CD4-positive, CD25-positive, alpha-beta regulatory T cell (primary cell): ENCODE measurements at regions not wholly inside any gene's neighbourhood (a gene's known extent, or its start where the extent isn't known, plus 50 kb on each side); places are given as distances from the start of the nearest gene placed in this dataset.

Source experiments
- ATAC-seq, 2 donors: fragments of 150-1000 bp; cut with Tn5 transposase; one replicate each; pipeline ENCODE4 v1.10.0; 2021; ENCODE audit warnings: low read depth in 2 of 2, moderate number of reproducible peaks in 2 of 2, moderate library complexity in 1 of 2
- DNase-seq, 3 donors: peaks; one replicate each; pipeline versions ENCODE4 v3.0.0 to v3.0.0-alpha.2; 2012 to 2022; ENCODE audit warnings: mixed read lengths in 1 of 3
- H3K27ac ChIP-seq: one replicate; pipeline ENCODE4 v1.7.0; 2013; ENCODE audit warnings: mild to moderate bottlenecking, low read length; ENCODE audit not compliant: insufficient read depth, poor library complexity, severe bottlenecking
- H3K27me3 ChIP-seq: one replicate; pipeline ENCODE4 v1.7.0; 2013; ENCODE audit warnings: low read length; ENCODE audit not compliant: control insufficient read depth, insufficient read depth
- H3K36me3 ChIP-seq: one replicate; pipeline ENCODE4 v1.7.0; 2013; ENCODE audit warnings: mild to moderate bottlenecking, low read length, moderate library complexity; ENCODE audit not compliant: control insufficient read depth, insufficient read depth
- H3K4me1 ChIP-seq: 2 replicates; pipeline ENCODE4 v1.7.0; 2013; ENCODE audit warnings: mild to moderate bottlenecking, low read length; ENCODE audit not compliant: insufficient read depth, control insufficient read depth, poor library complexity, severe bottlenecking
- H3K4me3 ChIP-seq: one replicate; pipeline ENCODE4 v1.7.0; 2013; ENCODE audit warnings: low read depth, mild to moderate bottlenecking, low read length, moderate library complexity
- H3K9me3 ChIP-seq, 2 experiments: 1 replicate in 1 of 2; 2 replicates in 1 of 2; pipeline ENCODE4 v1.7.0; 2013; ENCODE audit warnings: low read length in 2 of 2, mild to moderate bottlenecking in 1 of 2, moderate library complexity in 1 of 2; ENCODE audit not compliant: control insufficient read depth in 2 of 2
- H3K27ac Mint-ChIP-seq, 3 donors: one replicate each; pipeline ENCODE4 v1.8.0; 2020 to 2022; ENCODE audit warnings: mild to moderate bottlenecking in 3 of 3, mixed read lengths in 3 of 3, moderate library complexity in 2 of 3
- H3K27me3 Mint-ChIP-seq: one replicate; pipeline ENCODE4 v1.8.0; 2022; ENCODE audit warnings: mild to moderate bottlenecking, mixed read lengths
- H3K36me3 Mint-ChIP-seq: one replicate; pipeline ENCODE4 v1.8.0; 2020; ENCODE audit warnings: mixed read lengths
- H3K4me1 Mint-ChIP-seq, 4 donors: one replicate each; pipeline ENCODE4 v1.8.0; 2020 to 2022; ENCODE audit warnings: mixed read lengths in 4 of 4, mild to moderate bottlenecking in 1 of 4
- H3K4me3 Mint-ChIP-seq, 4 donors: one replicate each; pipeline ENCODE4 v1.8.0; 2020 to 2022; ENCODE audit warnings: mild to moderate bottlenecking in 4 of 4, mixed read lengths in 4 of 4, moderate library complexity in 3 of 4
- H3K9me3 Mint-ChIP-seq, 7 donors: one replicate each; pipeline ENCODE4 v1.8.0; 2020 to 2022; ENCODE audit warnings: mixed read lengths in 7 of 7, mild to moderate bottlenecking in 3 of 7, moderate library complexity in 2 of 7

DNA sequence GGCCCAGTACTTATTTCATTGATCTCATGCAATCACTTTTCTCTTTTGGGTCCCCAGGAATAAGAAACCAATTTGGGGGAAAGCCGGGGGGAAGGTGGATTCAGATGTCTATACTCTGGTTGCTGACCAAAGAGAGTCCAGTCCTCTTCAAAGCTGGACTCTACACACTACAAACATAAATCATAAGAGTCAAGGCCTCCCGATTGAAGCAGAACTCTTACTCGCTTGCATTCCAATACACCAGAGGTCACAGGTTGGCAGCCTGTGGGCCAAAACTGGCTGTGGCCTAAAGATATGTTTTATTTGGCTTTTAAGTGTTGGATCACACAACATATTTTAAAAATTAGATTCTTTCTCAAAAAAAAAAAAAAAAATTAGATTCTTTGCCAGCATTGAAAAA lies 311.4 kb upstream of the MSX2 start:
- no peak for ATAC-seq
- no peaks in the 10 kb centered on the region for H3K4me1 ChIP-seq
- Mint-ChIP-seq H3K36me3 (no peaks in the 10 kb centered on the region), H3K27ac (no peak overlapping the region), H3K4me1 (no peaks in the 10 kb centered on the region), H3K4me3 (no peak overlapping the region), H3K9me3 (peaks cover 0 to 3% (median 1%) of the 10 kb centered on the region in 7 donors), H3K27me3 (peaks cover 13% of the 10 kb centered on the region)
- no peak overlapping the region for H3K27ac ChIP-seq
- no peaks in the 10 kb centered on the region for H3K9me3 ChIP-seq
- no peaks in the 10 kb centered on the region for H3K36me3 ChIP-seq
- no peaks in the 10 kb centered on the region for H3K27me3 ChIP-seq
- no peak overlapping the region for H3K4me3 ChIP-seq
- no peak for DNase-seq

- no peak for DNase-seq
These were observed 310.6 kb upstream of the MSX2 start for GRCh38 chr5:174413567-174414314.

DNA sequence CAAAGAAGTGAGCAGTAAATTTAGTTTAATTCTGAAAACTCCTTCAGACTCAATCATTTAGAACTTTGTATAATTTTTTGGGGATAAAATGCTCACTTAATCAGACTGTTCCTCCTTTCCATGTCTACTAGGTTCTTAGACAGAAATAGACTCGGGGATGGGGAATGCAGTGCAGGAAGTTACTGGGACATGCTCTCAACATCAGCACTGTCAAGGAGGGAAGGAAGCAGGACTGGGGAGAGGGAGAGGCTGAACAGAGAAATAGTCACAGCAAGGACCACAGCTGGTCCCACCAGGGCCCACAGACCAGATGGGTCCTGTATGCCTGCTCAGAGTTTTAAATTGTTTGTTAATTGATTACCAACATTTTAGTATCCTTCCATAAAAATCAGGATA lies 310.1 kb upstream of the MSX2 start:
- Histone ChIP-seq H3K4me3 (no peak overlapping the region), H3K36me3 (no peaks in the 10 kb centered on the region), H3K27me3 (no peaks in the 10 kb centered on the region), H3K4me1 (no peaks in the 10 kb centered on the region), H3K9me3 (no peaks in the 10 kb centered on the region), H3K27ac (no peak overlapping the region)
- Mint-ChIP-seq H3K4me3 (no peak overlapping the region), H3K9me3 (peaks cover 0 to 2% (median 0%) of the 10 kb centered on the region in 7 donors), H3K27ac (no peak overlapping the region), H3K27me3 (peaks cover 16% of the 10 kb centered on the region), H3K4me1 (peaks cover 0 to 9% (median 0%) of the 10 kb centered on the region in 4 donors), H3K36me3 (no peaks in the 10 kb centered on the region)
- DNase-seq, result no peak
- no peak for ATAC-seq

More at GRCh38 chr5:174413567-174414314, 310.6 kb upstream of the MSX2 start:
- H3K4me3 ChIP-seq, result no peak overlapping the region
- Mint-ChIP-seq H3K4me3 (no peak overlapping the region), H3K4me1 (peaks cover 0 to 3% (median 0%) of the 10 kb centered on the region in 4 donors), H3K27me3 (peaks cover 13% of the 10 kb centered on the region), H3K9me3 (peaks cover 0 to 3% (median 0%) of the 10 kb centered on the region in 7 donors), H3K27ac (no peak overlapping the region), H3K36me3 (no peaks in the 10 kb centered on the region)
- H3K27me3 ChIP-seq, result no peaks in the 10 kb centered on the region
- no peak overlapping the region for H3K27ac ChIP-seq
- H3K36me3 ChIP-seq, result no peaks in the 10 kb centered on the region
- no peaks in the 10 kb centered on the region for H3K9me3 ChIP-seq
- no peaks in the 10 kb centered on the region for H3K4me1 ChIP-seq
- no peak for ATAC-seq

DNA sequence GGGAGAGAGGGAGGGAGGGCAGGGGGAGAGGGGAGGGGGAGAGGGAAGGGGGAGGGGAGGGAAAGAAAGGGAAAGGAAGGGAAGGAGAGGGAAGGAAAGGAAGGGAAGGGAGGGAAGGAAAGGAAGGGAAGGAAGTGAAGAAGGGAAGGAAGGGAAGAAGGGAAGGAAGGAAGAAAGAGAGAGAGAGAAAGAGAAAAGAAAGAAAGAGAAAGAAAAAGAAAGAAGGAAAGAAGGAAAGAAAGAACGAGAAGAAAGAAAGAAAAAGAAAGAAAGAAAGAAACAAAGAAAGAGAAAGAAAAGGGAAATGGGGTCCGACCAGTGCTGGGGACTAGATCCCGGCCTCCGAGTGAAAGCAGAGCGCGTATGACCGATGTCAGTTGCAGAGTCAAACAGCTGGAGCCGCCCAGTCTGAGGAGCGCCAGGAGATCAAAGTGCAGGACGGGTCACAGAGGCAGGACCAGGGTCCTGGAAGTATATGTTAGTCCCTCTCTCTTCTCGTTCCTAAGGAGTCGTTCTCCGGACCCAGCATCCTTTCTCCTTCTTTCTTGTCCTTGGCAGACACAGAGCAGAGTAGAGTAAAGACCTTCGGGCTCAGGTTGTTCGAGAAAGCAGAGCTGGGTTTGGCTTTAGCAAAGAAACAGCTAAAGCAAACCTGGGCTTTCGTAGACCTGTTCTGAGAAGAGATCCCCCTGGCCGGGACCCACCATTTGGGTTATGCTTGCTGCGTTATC lies 305.4 kb upstream of the MSX2 start:
- ATAC-seq, result no peak
- H3K9me3 Mint-ChIP-seq, result peaks cover 0 to 2% (median 0%) of the 10 kb centered on the region in 7 donors
- no peak overlapping the region for H3K27ac ChIP-seq
- peaks cover 0 to 15% (median 0%) of the 10 kb centered on the region in 4 donors for H3K4me1 Mint-ChIP-seq
- H3K36me3 Mint-ChIP-seq, result no peaks in the 10 kb centered on the region
- no peak for DNase-seq
- no peaks in the 10 kb centered on the region for H3K27me3 ChIP-seq
- peak overlapping the region in 1 of 3 donors; percentile 32 for H3K27ac Mint-ChIP-seq
- no peaks in the 10 kb centered on the region for H3K4me1 ChIP-seq
- H3K27me3 Mint-ChIP-seq, result peaks cover 10% of the 10 kb centered on the region
- no peaks in the 10 kb centered on the region for H3K9me3 ChIP-seq
- H3K4me3 Mint-ChIP-seq, result peak overlapping the region in 3 of 4 donors; percentile 7 to 67 (median 61)
- no peaks in the 10 kb centered on the region for H3K36me3 ChIP-seq
- H3K4me3 ChIP-seq, result peak overlapping the region; percentile 11

- peaks cover 0 to 2% (median 0%) of the 10 kb centered on the region in 7 donors for H3K9me3 Mint-ChIP-seq
- peak overlapping the region in 3 of 4 donors; percentile 7 to 67 (median 61) for H3K4me3 Mint-ChIP-seq
- H3K36me3 ChIP-seq, result no peaks in the 10 kb centered on the region
- H3K27me3 ChIP-seq, result no peaks in the 10 kb centered on the region
- H3K4me3 ChIP-seq, result peak overlapping the region; percentile 11
- H3K27me3 Mint-ChIP-seq, result peaks cover 10% of the 10 kb centered on the region
- H3K27ac Mint-ChIP-seq, result peak overlapping the region in 2 of 3 donors; percentile 32 to 49
- H3K27ac ChIP-seq, result no peak overlapping the region
- no peaks in the 10 kb centered on the region for H3K4me1 ChIP-seq
- H3K36me3 Mint-ChIP-seq, result no peaks in the 10 kb centered on the region
- peak; percentile 26 to 77 (median 43) for DNase-seq
- peaks cover 0 to 15% (median 0%) of the 10 kb centered on the region in 4 donors for H3K4me1 Mint-ChIP-seq
- ATAC-seq, result no peak
- H3K9me3 ChIP-seq, result no peaks in the 10 kb centered on the region
These were observed 304.7 kb upstream of the MSX2 start for GRCh38 chr5:174419540-174420132.

DNA sequence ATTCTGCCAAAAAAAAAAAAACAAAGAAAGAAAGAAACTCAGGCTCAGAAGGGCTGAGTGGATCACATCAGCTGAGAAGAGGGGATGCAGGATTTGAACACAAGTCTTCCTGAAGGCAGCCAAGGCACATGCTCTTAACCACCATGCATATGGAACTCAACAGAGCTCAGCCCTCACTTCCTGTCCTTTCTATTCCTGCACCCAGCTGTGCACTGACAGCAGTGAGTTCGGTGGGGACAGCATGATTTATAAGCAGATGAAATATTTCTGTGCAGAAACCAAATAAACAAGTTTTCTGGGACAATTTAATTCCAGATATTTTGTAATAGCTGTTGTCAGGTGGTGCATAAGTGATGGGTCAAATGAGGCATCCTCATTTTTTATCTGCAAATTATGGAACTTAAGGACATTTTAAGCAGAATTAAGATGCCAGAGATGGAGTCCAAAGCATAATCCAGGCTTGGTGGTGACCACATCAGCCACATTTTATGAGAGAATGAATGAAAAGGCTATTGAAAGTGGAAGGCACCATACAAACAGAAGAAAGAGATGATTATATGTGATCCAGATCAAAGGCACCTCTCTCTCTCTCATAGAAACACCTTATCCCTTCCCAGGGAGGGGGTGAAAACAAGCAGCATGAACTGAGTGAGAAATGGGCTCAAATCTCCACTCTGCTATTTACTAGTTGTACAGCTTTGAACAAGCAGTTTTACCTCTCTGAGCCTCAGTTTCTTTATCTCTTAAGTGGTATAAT lies 303.6 kb upstream of the MSX2 start:
- no peaks in the 10 kb centered on the region for H3K27me3 ChIP-seq
- Mint-ChIP-seq H3K9me3 (peaks cover 0 to 2% (median 0%) of the 10 kb centered on the region in 7 donors), H3K27me3 (peaks cover 8% of the 10 kb centered on the region), H3K36me3 (no peaks in the 10 kb centered on the region), H3K4me1 (peaks cover 0 to 15% (median 0%) of the 10 kb centered on the region in 4 donors), H3K27ac (no peak overlapping the region), H3K4me3 (no peak overlapping the region)
- no peak for ATAC-seq
- no peak overlapping the region for H3K27ac ChIP-seq
- no peaks in the 10 kb centered on the region for H3K9me3 ChIP-seq
- DNase-seq, result no peak
- H3K4me1 ChIP-seq, result no peaks in the 10 kb centered on the region
- no peaks in the 10 kb centered on the region for H3K36me3 ChIP-seq
- H3K4me3 ChIP-seq, result no peak overlapping the region

DNA sequence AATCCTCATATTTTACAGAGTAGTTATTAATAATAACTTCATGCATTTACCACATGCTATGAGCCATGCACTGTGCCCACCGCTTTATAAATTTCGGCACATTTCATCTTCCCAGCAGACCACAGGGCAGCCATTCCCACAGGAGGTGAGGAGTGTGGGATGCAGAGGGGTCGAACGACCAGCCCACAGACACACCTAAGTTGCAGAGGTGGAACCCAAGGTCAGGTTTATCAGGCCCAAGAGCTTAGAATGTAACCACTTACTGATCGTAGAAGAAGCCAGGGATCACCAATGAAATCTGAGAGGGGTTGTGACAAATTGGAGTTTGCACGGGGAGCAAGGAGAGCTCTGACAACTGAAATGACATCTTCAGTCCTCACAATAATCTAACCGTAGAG lies 303.0 kb upstream of the MSX2 start:
- H3K27ac ChIP-seq, result no peak overlapping the region
- Mint-ChIP-seq H3K4me3 (no peak overlapping the region), H3K27ac (no peak overlapping the region), H3K9me3 (peaks cover 0 to 2% (median 0%) of the 10 kb centered on the region in 7 donors), H3K27me3 (peaks cover 6% of the 10 kb centered on the region), H3K4me1 (peaks cover 0 to 15% (median 0%) of the 10 kb centered on the region in 4 donors), H3K36me3 (no peaks in the 10 kb centered on the region)
- ATAC-seq, result no peak
- H3K9me3 ChIP-seq, result no peaks in the 10 kb centered on the region
- no peaks in the 10 kb centered on the region for H3K27me3 ChIP-seq
- H3K4me3 ChIP-seq, result no peak overlapping the region
- no peak for DNase-seq
- H3K36me3 ChIP-seq, result no peaks in the 10 kb centered on the region
- H3K4me1 ChIP-seq, result no peaks in the 10 kb centered on the region
